Astrocyte of the cerebellum (primary cell): ENCODE measurements at regions not wholly inside any gene's neighbourhood (a gene's known extent, or its start where the extent isn't known, plus 50 kb on each side); places are given as distances from the start of the nearest gene placed in this dataset.

Source experiments
- DNase-seq: peaks from one replicate; pipeline ENCODE4 v3.0.0-alpha.2; 2011; ENCODE audit warnings: low read depth
- H3K4me3 ChIP-seq: 2 replicates; pipeline ENCODE4 v1.5.1; 2011; ENCODE audit warnings: mild to moderate bottlenecking, low read depth, low read length, moderate library complexity
- CTCF ChIP-seq: IDR thresholded peaks from 2 replicates; pipeline ENCODE4 v1.5.1; 2012; ENCODE audit warnings: low read length, low read depth, moderate library complexity, mild to moderate bottlenecking; ENCODE audit errors: missing control alignments
- in situ Hi-C: cut with HindIII; loops from 2 replicates; pipeline ENCODE4 v1.10.0; 2017; ENCODE audit warnings: low sequenced_read_pairs

GRCh38 chr4:133476063-133476462 is 327.0 kb downstream of the PCDH10 start:
- H3K4me3 ChIP-seq, result no peak overlapping the region
- DNase-seq, result no peak
- TF ChIP-seq CTCF, result no peak
- in situ Hi-C loops, result no loop called here

- no peak for DNase-seq
- H3K4me3 ChIP-seq, result no peak overlapping the region
- no peak for TF ChIP-seq CTCF
- in situ Hi-C loops, result no loop called here
These were observed 325.4 kb downstream of the PCDH10 start for GRCh38 chr4:133474501-133474900.

- DNase-seq, result no peak
- H3K4me3 ChIP-seq, result no peak overlapping the region
- TF ChIP-seq CTCF, result no peak
- in situ Hi-C loops, result no loop called here
These were observed 323.1 kb downstream of the PCDH10 start for GRCh38 chr4:133472244-133472643.

- H3K4me3 ChIP-seq, result no peak overlapping the region
- TF ChIP-seq CTCF, result no peak
- in situ Hi-C loops, result no loop called here
- no peak for DNase-seq
These were observed 318.3 kb downstream of the PCDH10 start for GRCh38 chr4:133467290-133467947.

GRCh38 chr4:133465022-133465421 is 315.9 kb downstream of the PCDH10 start:
- DNase-seq, result no peak
- TF ChIP-seq CTCF, result no peak
- no peak overlapping the region for H3K4me3 ChIP-seq
- in situ Hi-C loops, result no loop called here

GRCh38 chr4:133464311-133464710 is 315.2 kb downstream of the PCDH10 start:
- H3K4me3 ChIP-seq, result no peak overlapping the region
- in situ Hi-C loops, result no loop called here
- TF ChIP-seq CTCF, result no peak
- no peak for DNase-seq
